ENCODE measurements at regions not wholly inside any gene's neighbourhood (a gene's known extent, or its start where the extent isn't known, plus 50 kb on each side); places are given as distances from the start of the nearest gene placed in this dataset.

GRCh38 chr14:66341239-66341638 is 144.9 kb upstream of the CCDC196 start:
- DNase-seq (ENCODE audit: low read depth, low spot score): no peak
- ChIA-PET CTCF (no interaction called here), POLR2A (no interaction called here)
- H3K4me3 ChIP-seq (ENCODE audit: low read depth, low read length): no peak overlapping the region
- TF ChIP-seq CTCF (IDR thresholded peaks at IDR 0.05; ENCODE audit: insufficient read depth, low read length, missing control alignments): no peak

GRCh38 chr14:66345986-66346385 is 140.2 kb upstream of the CCDC196 start:
- ChIA-PET CTCF (interaction anchor here (1.9 kb wide), 1 partner anchor 14 kb away, joined by 10 read pairs; no protein-coding TSS in a partner anchor), POLR2A (no interaction called here)
- no peak overlapping the region for H3K4me3 ChIP-seq (ENCODE audit: low read depth, low read length)
- DNase-seq (ENCODE audit: low read depth, low spot score): no peak
- no peak for TF ChIP-seq CTCF (IDR thresholded peaks at IDR 0.05; ENCODE audit: insufficient read depth, low read length, missing control alignments)

- no peak for TF ChIP-seq CTCF (IDR thresholded peaks at IDR 0.05; ENCODE audit: insufficient read depth, low read length, missing control alignments)
- DNase-seq (ENCODE audit: low read depth, low spot score): no peak
- ChIA-PET POLR2A (no interaction called here), CTCF (interaction anchor here (2.4 kb wide), 1 partner anchor 8 kb away, joined by 10 read pairs; no protein-coding TSS in a partner anchor)
- no peak overlapping the region for H3K4me3 ChIP-seq (ENCODE audit: low read depth, low read length)
These were observed 134.9 kb upstream of the CCDC196 start for GRCh38 chr14:66351310-66351709.

- no peak overlapping the region for H3K4me3 ChIP-seq (ENCODE audit: low read depth, low read length)
- DNase-seq (ENCODE audit: low read depth, low spot score): no peak
- ChIA-PET CTCF (interaction anchor here (0.5 to 6.9 kb wide), 24 partner anchors 9 to 1345 kb away, joined by 3 to 73 read pairs (median 4); no protein-coding TSS in a partner anchor), POLR2A (no interaction called here)
- peak; percentile 30 for TF ChIP-seq CTCF (IDR thresholded peaks at IDR 0.05; ENCODE audit: insufficient read depth, low read length, missing control alignments)
These were observed 126.7 kb upstream of the CCDC196 start for GRCh38 chr14:66359500-66359899.

- TF ChIP-seq CTCF (IDR thresholded peaks at IDR 0.05; ENCODE audit: insufficient read depth, low read length, missing control alignments): no peak
- no peak overlapping the region for H3K4me3 ChIP-seq (ENCODE audit: low read depth, low read length)
- no peak for DNase-seq (ENCODE audit: low read depth, low spot score)
- ChIA-PET CTCF (interaction anchor here (1.1 to 6.9 kb wide), 12 partner anchors 8 to 1344 kb away, joined by 3 to 73 read pairs (median 8); no protein-coding TSS in a partner anchor), POLR2A (no interaction called here)
These were observed 125.7 kb upstream of the CCDC196 start for GRCh38 chr14:66360366-66360926.

- TF ChIP-seq CTCF (IDR thresholded peaks at IDR 0.05; ENCODE audit: insufficient read depth, low read length, missing control alignments): no peak
- no peak for DNase-seq (ENCODE audit: low read depth, low spot score)
- CTCF ChIA-PET: interaction anchor here (0.6 to 6.9 kb wide), 6 partner anchors 14 to 1343 kb away, joined by 3 to 73 read pairs (median 8); no protein-coding TSS in a partner anchor
- POLR2A ChIA-PET: no interaction called here
- no peak overlapping the region for H3K4me3 ChIP-seq (ENCODE audit: low read depth, low read length)
These were observed 125.2 kb upstream of the CCDC196 start for GRCh38 chr14:66361013-66361412.

All from AG04449 (cell line).